Peyer's patch (tissue), 4 donors: ENCODE measurements at regions not wholly inside any gene's neighbourhood (a gene's known extent, or its start where the extent isn't known, plus 50 kb on each side); places are given as distances from the start of the nearest gene placed in this dataset.

Experiments
- CTCF ChIP-seq, 6 experiments: fragments of 450-650 bp in 4 of 6; fragments of 200-600 bp in 2 of 6; sonication (generic) in 1 of 6; IDR thresholded peaks; one replicate each; pipeline ENCODE4 v1.5.1; 2017 to 2019; ENCODE audit warnings: antibody characterized with exemption in 6 of 6, mild to moderate bottlenecking in 3 of 6, moderate library complexity in 1 of 6
- POLR2A ChIP-seq, 2 donors: fragments of 450-650 bp; IDR thresholded peaks; one replicate each; pipeline ENCODE4 v1.5.1; 2017; ENCODE audit warnings: antibody characterized with exemption in 2 of 2, mild to moderate bottlenecking in 2 of 2, moderate library complexity in 2 of 2

GRCh38 chr19:31675193-31675913 lies 326.1 kb upstream of the TSHZ3 start:
- TF ChIP-seq POLR2A (IDR thresholded peaks at IDR 0.05): no peak
- no peak for TF ChIP-seq CTCF (IDR thresholded peaks at IDR 0.05)
